HCT116 (cell line): ENCODE measurements at regions not wholly inside any gene's neighbourhood (a gene's known extent, or its start where the extent isn't known, plus 50 kb on each side); places are given as distances from the start of the nearest gene placed in this dataset.

Experiments used
- ATAC-seq: fragments of 200-7000 bp; cut with Tn5 transposase; 2 replicates; pipeline ENCODE4 v1.9.1; 2020; ENCODE audit warnings: mild to moderate bottlenecking, moderate library complexity
- BruUV-seq: library from RNA; stranded (reverse); fragments of 400-500 nt; replicated peaks from 2 replicates; lab custom pipeline; 2021; lab: Mats Ljungman, UMichigan
- CTCF ChIA-PET: fragments of 300-600 bp; sonication (Branson Sonifier 250); formaldehyde crosslinking; loops from one replicate; lab custom pipeline; 2021; ENCODE audit warnings: antibody characterized with exemption; lab: Charles Lee
- POLR2A ChIA-PET: fragments of 300-600, 350-600 bp; sonication (Branson Sonifier 250); formaldehyde crosslinking; loops from one replicate; lab custom pipeline; 2021; ENCODE audit warnings: antibody characterized with exemption; lab: Charles Lee
- RAD21 ChIA-PET, 2 experiments: fragments of 300-600 bp; sonication (Branson Sonifier 250); formaldehyde crosslinking; loops; one replicate each; lab custom pipeline; 2023; ENCODE audit warnings: low total read pairs in 2 of 2; ENCODE audit not compliant: uncharacterized antibody in 2 of 2, unreplicated experiment in 2 of 2, low non-redundant PET in 1 of 2; lab: Charles Lee
- DNase-seq: peaks from one replicate; pipeline ENCODE4 v3.0.0-alpha.2; 2010; ENCODE audit warnings: low read depth, low spot score
- H2AFZ ChIP-seq: fragments of 200-600 bp; shearing (Covaris generic), sonication (generic); 2 replicates; pipeline ENCODE4 v1.6.1; 2017; ENCODE audit warnings: low read depth, mixed run types, mixed read lengths, antibody characterized with exemption, low read length; ENCODE audit not compliant: poor library complexity, severe bottlenecking
- H3K27ac ChIP-seq: 2 replicates; pipeline ENCODE4 v1.5.1; 2012; ENCODE audit warnings: low read depth, low read length
- H3K27me3 ChIP-seq: fragments of 200-600 bp; sonication (generic); 2 replicates; pipeline ENCODE4 v1.6.1; 2016; ENCODE audit warnings: mixed run types, low read length, mixed read lengths; ENCODE audit not compliant: insufficient read depth
- H3K36me3 ChIP-seq, 2 experiments: fragments of 200-500 bp in 1 of 2; fragments of 200-600 bp in 1 of 2; sonication (Bioruptor generic) in 1 of 2; sonication (generic) in 1 of 2; 2 replicates each; pipeline versions ENCODE4 v1.5.1 to v1.6.1; 2014 to 2016; ENCODE audit warnings: low read length in 2 of 2, inconsistent platforms in 1 of 2, mixed read lengths in 1 of 2, mixed run types in 1 of 2; ENCODE audit not compliant: insufficient read depth in 2 of 2, control insufficient read depth in 1 of 2
- H3K4me1 ChIP-seq, 2 experiments: fragments of 200-600 bp in 1 of 2; sonication (generic) in 1 of 2; 2 replicates each; pipeline versions ENCODE4 v1.5.1 to v1.6.1; 2012 to 2017; ENCODE audit warnings: low read length in 2 of 2, inconsistent platforms in 1 of 2, mild to moderate bottlenecking in 1 of 2, mixed read lengths in 1 of 2, mixed run types in 1 of 2, moderate library complexity in 1 of 2; ENCODE audit not compliant: insufficient read depth in 2 of 2, control insufficient read depth in 1 of 2
- H3K4me2 ChIP-seq: fragments of 200-600 bp; sonication (generic); 2 replicates; pipeline ENCODE4 v1.6.1; 2017; ENCODE audit warnings: mixed run types, low read length, mixed read lengths
- H3K4me3 ChIP-seq, 2 experiments: fragments of 200-600 bp in 1 of 2; sonication (generic) in 1 of 2; replicated peaks in 1 of 2; 2 replicates each; pipeline ENCODE4 v1.5.1; 2011 to 2016; ENCODE audit warnings: low read length in 2 of 2, control low read depth in 1 of 2, low read depth in 1 of 2, mild to moderate bottlenecking in 1 of 2, mixed read lengths in 1 of 2, mixed run types in 1 of 2
- H3K79me2 ChIP-seq: fragments of 200-600 bp; sonication (generic); 2 replicates; pipeline ENCODE4 v1.6.1; 2017; ENCODE audit warnings: mild to moderate bottlenecking, mixed run types, low read length, moderate library complexity, mixed read lengths; ENCODE audit not compliant: insufficient read depth
- H3K9ac ChIP-seq: fragments of 200-600 bp; sonication (generic); 2 replicates; pipeline ENCODE4 v1.6.1; 2016; ENCODE audit warnings: low read length, mixed read lengths
- H3K9me2 ChIP-seq: fragments of 200-600 bp; sonication (generic), shearing (Covaris generic); 2 replicates; pipeline ENCODE4 v1.6.1; 2017; ENCODE audit warnings: mixed run types, mild to moderate bottlenecking, moderate library complexity; ENCODE audit not compliant: insufficient read depth
- H3K9me3 ChIP-seq, 2 experiments: fragments of 200-500 bp in 1 of 2; fragments of 200-600 bp in 1 of 2; sonication (Bioruptor generic) in 1 of 2; sonication (generic) in 1 of 2; 2 replicates each; pipeline ENCODE4 v1.6.1; 2014 to 2017; ENCODE audit warnings: low read length in 2 of 2, mixed read lengths in 2 of 2, inconsistent platforms in 1 of 2, low read depth in 1 of 2, mild to moderate bottlenecking in 1 of 2, mixed run types in 1 of 2, moderate library complexity in 1 of 2; ENCODE audit not compliant: control insufficient read depth in 1 of 2, insufficient read depth in 1 of 2
- H4K20me1 ChIP-seq: fragments of 200-600 bp; sonication (generic), shearing (Covaris generic); 2 replicates; pipeline ENCODE4 v1.6.1; 2017; ENCODE audit warnings: mixed run types, mild to moderate bottlenecking, moderate library complexity; ENCODE audit not compliant: insufficient read depth
- EGR1 ChIP-seq: IDR thresholded peaks from 2 replicates; pipeline ENCODE4 v1.6.1; 2012; ENCODE audit warnings: low read depth
- EZH2 ChIP-seq: fragments of 200-600 bp; sonication (generic); IDR thresholded peaks from 2 replicates; pipeline ENCODE4 v1.6.1; 2017; ENCODE audit warnings: antibody characterized with exemption, mixed run types
- EZH2phosphoT487 ChIP-seq: fragments of 200-600 bp; IDR thresholded peaks from 2 replicates; pipeline ENCODE4 v1.6.1; 2018; ENCODE audit warnings: antibody characterized with exemption, borderline replicate concordance
- JUND ChIP-seq: IDR thresholded peaks from 2 replicates; pipeline ENCODE4 v1.6.1; 2012
- POLR2A ChIP-seq: IDR thresholded peaks from 2 replicates; pipeline ENCODE4 v1.7.0; 2011; ENCODE audit warnings: borderline replicate concordance; ENCODE audit not compliant: insufficient read depth, insufficient read length; ENCODE audit errors: extremely low read depth
- RAD21 ChIP-seq: IDR thresholded peaks from 2 replicates; pipeline ENCODE4 v1.6.1; 2012; ENCODE audit warnings: low read depth, mild to moderate bottlenecking
- SP1 ChIP-seq: IDR thresholded peaks from 2 replicates; pipeline ENCODE4 v1.6.1; 2012; ENCODE audit warnings: low read depth
- SRF ChIP-seq: IDR thresholded peaks from 2 replicates; pipeline ENCODE4 v1.6.1; 2012; ENCODE audit warnings: low read depth
- TCF7L2 ChIP-seq: IDR thresholded peaks from 2 replicates; pipeline ENCODE4 v1.7.0; 2011; ENCODE audit warnings: borderline replicate concordance, inconsistent platforms; ENCODE audit not compliant: insufficient read depth, insufficient read length; ENCODE audit errors: extremely low read depth
- ZFX ChIP-seq: fragments of 450-650 bp; IDR thresholded peaks from 2 replicates; pipeline ENCODE4 v1.6.1; 2017
- intact Hi-C: fragments of 100-400 bp; cut with micrococcal nuclease; formaldehyde crosslinking; loops from 2 replicates; pipeline ENCODE4 v1.10.0; 2022
- TF ChIP-seq, protein P1 (sequence below), 3 experiments: fragments of 200-600 bp in 1 of 3; sonication (generic) in 1 of 3; IDR thresholded peaks in 2 of 3; conservative IDR thresholded peaks in 1 of 3; 2 replicates each; pipeline ENCODE4 v1.5.1; 2012 to 2017; ENCODE audit warnings: low read depth in 2 of 3, low read length in 2 of 3, antibody characterized with exemption in 1 of 3, borderline replicate concordance in 1 of 3, control low read depth in 1 of 3, mild to moderate bottlenecking in 1 of 3, mixed read lengths in 1 of 3, mixed run types in 1 of 3, moderate library complexity in 1 of 3; ENCODE audit not compliant: insufficient read depth in 1 of 3
- TF ChIP-seq, protein P2 (sequence below): IDR thresholded peaks from 2 replicates; pipeline ENCODE4 v1.6.1; 2012
- TF ChIP-seq, protein P3 (sequence below): IDR thresholded peaks from 2 replicates; pipeline ENCODE4 v1.6.1; 2012; ENCODE audit warnings: low read depth

DNA sequence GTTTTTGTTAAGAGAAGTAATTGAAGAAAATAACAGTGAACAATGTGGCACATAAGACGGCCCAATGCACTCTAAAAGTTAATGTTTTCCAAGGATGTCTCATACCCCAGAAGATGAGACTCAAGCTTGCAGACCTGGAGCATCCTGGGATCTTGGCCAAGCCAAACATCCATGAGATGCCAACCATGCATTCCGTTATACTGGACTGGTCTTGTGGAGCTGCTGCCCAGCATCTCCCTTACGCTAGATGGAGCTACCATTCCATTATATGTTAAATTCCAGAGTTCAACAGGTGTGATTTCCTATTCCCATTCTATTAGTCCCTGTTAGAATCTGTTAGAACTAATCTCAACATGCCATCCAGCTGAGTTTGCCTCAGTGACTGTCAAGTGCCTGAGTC is 181.8 kb downstream of the PDCD6IP start:
- H3K4me2 ChIP-seq = no peak overlapping the region
- no peaks in the 10 kb centered on the region for H3K79me2 ChIP-seq
- H3K27me3 ChIP-seq = peaks cover 7% of the 10 kb centered on the region
- H3K9ac ChIP-seq = no peak overlapping the region
- CTCF ChIA-PET = interaction anchor here (1.2 kb wide), 1 partner anchor 96 kb away, joined by 4 read pairs; no protein-coding TSS in a partner anchor
- no peak overlapping the region for H3K4me3 ChIP-seq
- H3K9me3 ChIP-seq = no peaks in the 10 kb centered on the region
- ATAC-seq (peak; percentile 72), DNase-seq (peak; percentile 8)
- no peaks in the 10 kb centered on the region for H4K20me1 ChIP-seq
- no peak overlapping the region for H3K27ac ChIP-seq
- TF ChIP-seq TCF7L2 (no peak), JUND (no peak), EZH2 (no peak), EGR1 (no peak), ZFX (no peak), RAD21 (peak; percentile 58), POLR2A (no peak), SRF (no peak), SP1 (no peak), EZH2phosphoT487 (no peak)
- TF ChIP-seq, protein P1, sequence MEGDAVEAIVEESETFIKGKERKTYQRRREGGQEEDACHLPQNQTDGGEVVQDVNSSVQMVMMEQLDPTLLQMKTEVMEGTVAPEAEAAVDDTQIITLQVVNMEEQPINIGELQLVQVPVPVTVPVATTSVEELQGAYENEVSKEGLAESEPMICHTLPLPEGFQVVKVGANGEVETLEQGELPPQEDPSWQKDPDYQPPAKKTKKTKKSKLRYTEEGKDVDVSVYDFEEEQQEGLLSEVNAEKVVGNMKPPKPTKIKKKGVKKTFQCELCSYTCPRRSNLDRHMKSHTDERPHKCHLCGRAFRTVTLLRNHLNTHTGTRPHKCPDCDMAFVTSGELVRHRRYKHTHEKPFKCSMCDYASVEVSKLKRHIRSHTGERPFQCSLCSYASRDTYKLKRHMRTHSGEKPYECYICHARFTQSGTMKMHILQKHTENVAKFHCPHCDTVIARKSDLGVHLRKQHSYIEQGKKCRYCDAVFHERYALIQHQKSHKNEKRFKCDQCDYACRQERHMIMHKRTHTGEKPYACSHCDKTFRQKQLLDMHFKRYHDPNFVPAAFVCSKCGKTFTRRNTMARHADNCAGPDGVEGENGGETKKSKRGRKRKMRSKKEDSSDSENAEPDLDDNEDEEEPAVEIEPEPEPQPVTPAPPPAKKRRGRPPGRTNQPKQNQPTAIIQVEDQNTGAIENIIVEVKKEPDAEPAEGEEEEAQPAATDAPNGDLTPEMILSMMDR (IDR thresholded peaks at IDR 0.05 in 2 of 3, conservative IDR thresholded peaks at IDR 0.05 in 1 of 3; ENCODE audit: borderline replicate concordance in 1 of 3, insufficient read depth in 1 of 3, low read depth in 2 of 3, low read length in 2 of 3) = peak; percentile 13 to 49 (median 45); a peak in 4 of 6 replicates
- TF ChIP-seq, protein P2, sequence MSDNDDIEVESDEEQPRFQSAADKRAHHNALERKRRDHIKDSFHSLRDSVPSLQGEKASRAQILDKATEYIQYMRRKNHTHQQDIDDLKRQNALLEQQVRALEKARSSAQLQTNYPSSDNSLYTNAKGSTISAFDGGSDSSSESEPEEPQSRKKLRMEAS = no peak
- TF ChIP-seq, protein P3, sequence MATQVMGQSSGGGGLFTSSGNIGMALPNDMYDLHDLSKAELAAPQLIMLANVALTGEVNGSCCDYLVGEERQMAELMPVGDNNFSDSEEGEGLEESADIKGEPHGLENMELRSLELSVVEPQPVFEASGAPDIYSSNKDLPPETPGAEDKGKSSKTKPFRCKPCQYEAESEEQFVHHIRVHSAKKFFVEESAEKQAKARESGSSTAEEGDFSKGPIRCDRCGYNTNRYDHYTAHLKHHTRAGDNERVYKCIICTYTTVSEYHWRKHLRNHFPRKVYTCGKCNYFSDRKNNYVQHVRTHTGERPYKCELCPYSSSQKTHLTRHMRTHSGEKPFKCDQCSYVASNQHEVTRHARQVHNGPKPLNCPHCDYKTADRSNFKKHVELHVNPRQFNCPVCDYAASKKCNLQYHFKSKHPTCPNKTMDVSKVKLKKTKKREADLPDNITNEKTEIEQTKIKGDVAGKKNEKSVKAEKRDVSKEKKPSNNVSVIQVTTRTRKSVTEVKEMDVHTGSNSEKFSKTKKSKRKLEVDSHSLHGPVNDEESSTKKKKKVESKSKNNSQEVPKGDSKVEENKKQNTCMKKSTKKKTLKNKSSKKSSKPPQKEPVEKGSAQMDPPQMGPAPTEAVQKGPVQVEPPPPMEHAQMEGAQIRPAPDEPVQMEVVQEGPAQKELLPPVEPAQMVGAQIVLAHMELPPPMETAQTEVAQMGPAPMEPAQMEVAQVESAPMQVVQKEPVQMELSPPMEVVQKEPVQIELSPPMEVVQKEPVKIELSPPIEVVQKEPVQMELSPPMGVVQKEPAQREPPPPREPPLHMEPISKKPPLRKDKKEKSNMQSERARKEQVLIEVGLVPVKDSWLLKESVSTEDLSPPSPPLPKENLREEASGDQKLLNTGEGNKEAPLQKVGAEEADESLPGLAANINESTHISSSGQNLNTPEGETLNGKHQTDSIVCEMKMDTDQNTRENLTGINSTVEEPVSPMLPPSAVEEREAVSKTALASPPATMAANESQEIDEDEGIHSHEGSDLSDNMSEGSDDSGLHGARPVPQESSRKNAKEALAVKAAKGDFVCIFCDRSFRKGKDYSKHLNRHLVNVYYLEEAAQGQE = no peak
- no peak overlapping the region for H2AFZ ChIP-seq
- POLR2A ChIA-PET = no interaction called here
- intact Hi-C loops = loop anchor here (5.0 kb wide), 2 partner anchors 702 to 1927 kb away; no protein-coding TSS in a partner anchor
- no TSS peak for BruUV-seq
- RAD21 ChIA-PET = no interaction called here
- no peaks in the 10 kb centered on the region for H3K4me1 ChIP-seq
- H3K36me3 ChIP-seq = no peaks in the 10 kb centered on the region
- H3K9me2 ChIP-seq = no peaks in the 10 kb centered on the region
